IMR-90 (cell line): ENCODE measurements at regions not wholly inside any gene's neighbourhood (a gene's known extent, or its start where the extent isn't known, plus 50 kb on each side); places are given as distances from the start of the nearest gene placed in this dataset.

Source experiments
- ATAC-seq: fragments of 200-7000 bp; cut with Tn5 transposase; 2 replicates; pipeline ENCODE4 v1.9.1; 2020; ENCODE audit warnings: low read depth, mild to moderate bottlenecking, moderate library complexity
- BruUV-seq: library from RNA; stranded (reverse); fragments of 400-500 nt; replicated peaks from 2 replicates; lab custom pipeline; 2021; lab: Mats Ljungman, UMichigan
- CTCF ChIA-PET: fragments of 300-600 bp; formaldehyde crosslinking; extraction: SDS; loops from one replicate; lab custom pipeline; 2021; ENCODE audit warnings: antibody characterized with exemption; lab: Yijun Ruan, JAX
- POLR2A ChIA-PET: fragments of 300-600 bp; sonication (Branson Sonifier 250); formaldehyde crosslinking; loops from one replicate; lab custom pipeline; 2022; ENCODE audit warnings: antibody characterized with exemption; ENCODE audit not compliant: unreplicated experiment; lab: Charles Lee
- DNase-seq: peaks from one replicate; pipeline ENCODE4 v3.0.0; 2013
- H2AFZ ChIP-seq: replicated peaks from 2 replicates; pipeline ENCODE3; 2013; ENCODE audit warnings: low read length, mild to moderate bottlenecking; ENCODE audit not compliant: poor library complexity
- H2AK5ac ChIP-seq: 2 replicates; pipeline ENCODE4 v1.6.1; 2013; ENCODE audit warnings: low read depth, low read length, inconsistent platforms
- H2AK9ac ChIP-seq: replicated peaks from 2 replicates; pipeline ENCODE3; 2013; ENCODE audit warnings: mild to moderate bottlenecking, low read depth, low read length, moderate library complexity; ENCODE audit not compliant: poor library complexity
- H2BK120ac ChIP-seq: 2 replicates; pipeline ENCODE4 v1.6.1; 2013; ENCODE audit warnings: low read depth, low read length, inconsistent platforms
- H2BK15ac ChIP-seq: 3 replicates; pipeline ENCODE4 v1.6.1; 2013; ENCODE audit warnings: low read depth, low read length, inconsistent platforms
- H2BK20ac ChIP-seq: 2 replicates; pipeline ENCODE4 v1.6.1; 2013; ENCODE audit warnings: low read depth, mild to moderate bottlenecking, inconsistent platforms, low read length, moderate library complexity
- H2BK5ac ChIP-seq: 2 replicates; pipeline ENCODE4 v1.6.1; 2013; ENCODE audit warnings: mild to moderate bottlenecking, low read depth, low read length, inconsistent platforms; ENCODE audit not compliant: poor library complexity, severe bottlenecking
- H3K14ac ChIP-seq: replicated peaks from 2 replicates; pipeline ENCODE4 v1.6.1; 2013; ENCODE audit warnings: low read depth, low read length, inconsistent platforms
- H3K18ac ChIP-seq: 2 replicates; pipeline ENCODE4 v1.6.1; 2013; ENCODE audit warnings: low read depth, low read length, control low read depth
- H3K23ac ChIP-seq: 2 replicates; pipeline ENCODE4 v1.6.1; 2013; ENCODE audit warnings: low read depth, low read length, inconsistent platforms
- H3K27ac ChIP-seq: 2 replicates; pipeline ENCODE4 v1.5.1; 2013; ENCODE audit warnings: mild to moderate bottlenecking, control low read depth, low read length; ENCODE audit not compliant: insufficient read depth
- H3K27me3 ChIP-seq: 2 replicates; pipeline ENCODE4 v1.6.1; 2013; ENCODE audit warnings: low read length; ENCODE audit not compliant: control insufficient read depth, insufficient read depth
- H3K36me3 ChIP-seq: 2 replicates; pipeline ENCODE4 v1.6.1; 2013; ENCODE audit warnings: low read length, mixed read lengths; ENCODE audit not compliant: control insufficient read depth, insufficient read depth
- H3K4ac ChIP-seq: 2 replicates; pipeline ENCODE4 v1.6.1; 2013; ENCODE audit warnings: low read depth, low read length, inconsistent platforms
- H3K4me1 ChIP-seq: 2 replicates; pipeline ENCODE4 v1.6.1; 2013; ENCODE audit warnings: low read length, mixed read lengths; ENCODE audit not compliant: control insufficient read depth, insufficient read depth
- H3K4me2 ChIP-seq: 2 replicates; pipeline ENCODE4 v1.6.1; 2013; ENCODE audit warnings: low read depth, mild to moderate bottlenecking, control low read depth, low read length, moderate library complexity
- H3K4me3 ChIP-seq: 2 replicates; pipeline ENCODE4 v1.5.1; 2013; ENCODE audit warnings: low read depth, mild to moderate bottlenecking, control low read depth, low read length, moderate library complexity; ENCODE audit not compliant: insufficient read depth
- H3K56ac ChIP-seq: 2 replicates; pipeline ENCODE4 v1.6.1; 2013; ENCODE audit warnings: low read length, inconsistent platforms; ENCODE audit not compliant: insufficient read depth; ENCODE audit errors: extremely low read depth
- H3K79me1 ChIP-seq, 2 experiments: 2 replicates each; pipeline ENCODE4 v1.6.1; 2013; ENCODE audit warnings: low read length in 2 of 2, inconsistent platforms in 1 of 2, low read depth in 1 of 2
- H3K9ac ChIP-seq: 2 replicates; pipeline ENCODE4 v1.6.1; 2013; ENCODE audit warnings: low read depth, low read length, control low read depth
- H3K9me1 ChIP-seq: 2 replicates; pipeline ENCODE4 v1.6.1; 2013; ENCODE audit warnings: low read length, inconsistent platforms; ENCODE audit not compliant: insufficient read depth
- H3K9me3 ChIP-seq: 2 replicates; pipeline ENCODE4 v1.6.1; 2013; ENCODE audit warnings: low read length; ENCODE audit not compliant: control insufficient read depth, insufficient read depth
- H4K20me1 ChIP-seq: 2 replicates; pipeline ENCODE4 v1.6.1; 2013; ENCODE audit warnings: low read length, inconsistent platforms; ENCODE audit not compliant: insufficient read depth
- H4K5ac ChIP-seq: 2 replicates; pipeline ENCODE4 v1.6.1; 2013; ENCODE audit warnings: mild to moderate bottlenecking, low read depth, low read length, control low read depth
- H4K8ac ChIP-seq, 2 experiments: 2 replicates each; pipeline ENCODE4 v1.6.1; 2013; ENCODE audit warnings: low read depth in 2 of 2, low read length in 2 of 2, control low read depth in 1 of 2, inconsistent platforms in 1 of 2
- H4K91ac ChIP-seq: 2 replicates; pipeline ENCODE4 v1.6.1; 2013; ENCODE audit warnings: low read depth, low read length, inconsistent platforms; ENCODE audit not compliant: insufficient read depth
- BHLHE40 ChIP-seq: fragments of 150-350 bp; IDR thresholded peaks from 2 replicates; pipeline ENCODE4 v1.6.1; 2016; ENCODE audit warnings: mild to moderate bottlenecking, low read depth, low read length
- MAFK ChIP-seq: IDR thresholded peaks from 2 replicates; pipeline ENCODE4 v1.6.1; 2012; ENCODE audit warnings: low read depth, low read length, improper control_type of control experiment
- MAZ ChIP-seq: IDR thresholded peaks from 2 replicates; pipeline ENCODE4 v1.6.1; 2012; ENCODE audit warnings: low read depth, mild to moderate bottlenecking, low read length, improper control_type of control experiment, moderate library complexity, borderline replicate concordance
- WGBS, 2 experiments: methylation state at CpG; one replicate each; pipeline versions ENCODE4 v1.1.5 to v1.1.7; 2013; ENCODE audit warnings: missing lambda C conversion rate in 2 of 2; ENCODE audit not compliant: insufficient read length in 1 of 2; ENCODE audit errors: extremely low coverage in 2 of 2; 5-methylcytosine and 5-hydroxymethylcytosine counted together
- dilution Hi-C: fragments of 300-500 bp; cut with HindIII; formaldehyde crosslinking; loops from one replicate; pipeline ENCODE4 v1.14.3; 2018; ENCODE audit warnings: low sequenced_read_pairs; ENCODE audit not compliant: unreplicated experiment
- in situ Hi-C: fragments of 300-500 bp; cut with MboI; formaldehyde crosslinking; loops from 3 replicates; pipeline ENCODE4 v1.14.3; 2019; ENCODE audit warnings: low sequenced_read_pairs, inconsistent platforms, mixed read lengths
- intact Hi-C: fragments of 100-400 bp; cut with micrococcal nuclease; formaldehyde crosslinking; loops from 2 replicates; pipeline ENCODE4 v1.10.0; 2022
- TF ChIP-seq, protein P1 (sequence below): fragments of 150-350 bp; IDR thresholded peaks from 2 replicates; pipeline ENCODE4 v1.6.1; 2016; ENCODE audit warnings: low read depth, mild to moderate bottlenecking, low read length, moderate library complexity, borderline replicate concordance

- H2BK120ac ChIP-seq = no peak overlapping the region
Measured at GRCh38 chr13:111462944-111463343, 142.5 kb downstream of the TEX29 start.

More at GRCh38 chr13:111462944-111463343, 142.5 kb downstream of the TEX29 start:
- Histone ChIP-seq H2AK9ac (no peak overlapping the region), H2AFZ (no peak overlapping the region), H3K4ac (no peak overlapping the region), H4K20me1 (no peaks in the 10 kb centered on the region), H3K27me3 (peaks cover 2% of the 10 kb centered on the region; the same call in 1 of the 2 replicates), H3K23ac (no peak overlapping the region), H3K27ac (no peak overlapping the region), H2BK15ac (no peak overlapping the region), H2BK20ac (no peak overlapping the region), H3K56ac (no peak overlapping the region), H3K4me3 (no peak overlapping the region), H3K4me2 (no peak overlapping the region), H3K4me1 (no peaks in the 10 kb centered on the region), H3K18ac (no peak overlapping the region), H2BK5ac (no peak overlapping the region), H3K14ac (no peak overlapping the region), H4K91ac (no peak overlapping the region), H3K9ac (no peak overlapping the region), H3K9me3 (no peaks in the 10 kb centered on the region), H2AK5ac (no peak overlapping the region), H4K5ac (no peak overlapping the region), H4K8ac (no peak overlapping the region), H3K9me1 (no peaks in the 10 kb centered on the region), H3K36me3 (no peaks in the 10 kb centered on the region), H3K79me1 (no peaks in the 10 kb centered on the region)
- BruUV-seq = no TSS peak
- dilution Hi-C loops (no loop called here), intact Hi-C loops (no loop called here), in situ Hi-C loops (no loop called here)
- DNase-seq (no peak), ATAC-seq (no peak)
- 70% methylated on average over 2 of the region's 6 CpGs; no CpG with 5 or more reads in 1 of the 2 experiments for WGBS, 2 experiments
- POLR2A ChIA-PET = no interaction called here
- CTCF ChIA-PET = interaction anchor here (0.7 kb wide), 1 partner anchor 11 kb away, joined by 3 read pairs; no protein-coding TSS in a partner anchor
- TF ChIP-seq, protein P1, sequence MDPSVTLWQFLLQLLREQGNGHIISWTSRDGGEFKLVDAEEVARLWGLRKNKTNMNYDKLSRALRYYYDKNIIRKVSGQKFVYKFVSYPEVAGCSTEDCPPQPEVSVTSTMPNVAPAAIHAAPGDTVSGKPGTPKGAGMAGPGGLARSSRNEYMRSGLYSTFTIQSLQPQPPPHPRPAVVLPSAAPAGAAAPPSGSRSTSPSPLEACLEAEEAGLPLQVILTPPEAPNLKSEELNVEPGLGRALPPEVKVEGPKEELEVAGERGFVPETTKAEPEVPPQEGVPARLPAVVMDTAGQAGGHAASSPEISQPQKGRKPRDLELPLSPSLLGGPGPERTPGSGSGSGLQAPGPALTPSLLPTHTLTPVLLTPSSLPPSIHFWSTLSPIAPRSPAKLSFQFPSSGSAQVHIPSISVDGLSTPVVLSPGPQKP = no peak
- TF ChIP-seq BHLHE40 (no peak), MAZ (no peak), MAFK (peak; percentile 48)
